Inferior parietal cortex (tissue), 1 donor: ENCODE measurements at regions not wholly inside any gene's neighbourhood (a gene's known extent, or its start where the extent isn't known, plus 50 kb on each side); places are given as distances from the start of the nearest gene placed in this dataset.

Source experiments
- DNase-seq: peaks from one replicate; pipeline ENCODE4 v3.0.0-alpha.2; 2016; ENCODE audit errors: extremely low spot score

- DNase-seq: no peak
Observed at GRCh38 chr11:103530257-103530656, 421.0 kb downstream of the DYNC2H1 start.

- DNase-seq: no peak
Observed at GRCh38 chr11:103532133-103532788, 423.0 kb downstream of the DYNC2H1 start.

- DNase-seq: no peak
Observed at GRCh38 chr11:103534191-103534590, 425.0 kb downstream of the DYNC2H1 start.

- DNase-seq: no peak
Observed at GRCh38 chr11:103534959-103535358, 425.7 kb downstream of the DYNC2H1 start.

GRCh38 chr11:103536335-103536722, 427.1 kb downstream of the DYNC2H1 start:
- DNase-seq: no peak

- peak; percentile 8 for DNase-seq
Observed at GRCh38 chr11:103537904-103538502, 428.8 kb downstream of the DYNC2H1 start.

GRCh38 chr11:103539166-103539565, 429.9 kb downstream of the DYNC2H1 start:
- DNase-seq: no peak

GRCh38 chr11:103541186-103541795, 432.1 kb downstream of the DYNC2H1 start:
- no peak for DNase-seq

- no peak for DNase-seq
Observed at GRCh38 chr11:103542851-103543250, 433.6 kb downstream of the DYNC2H1 start.

GRCh38 chr11:103543456-103543855, 434.2 kb downstream of the DYNC2H1 start:
- no peak for DNase-seq

- no peak for DNase-seq
Observed at GRCh38 chr11:103544874-103545273, 435.6 kb downstream of the DYNC2H1 start.

- no peak for DNase-seq
Observed at GRCh38 chr11:103545551-103545950, 436.3 kb downstream of the DYNC2H1 start.

- DNase-seq: no peak
Observed at GRCh38 chr11:103546236-103546635, 437.0 kb downstream of the DYNC2H1 start.

- no peak for DNase-seq
Observed at GRCh38 chr11:103547024-103547423, 437.8 kb downstream of the DYNC2H1 start.

- no peak for DNase-seq
Observed at GRCh38 chr11:103547691-103548090, 438.5 kb downstream of the DYNC2H1 start.

- no peak for DNase-seq
Observed at GRCh38 chr11:103548838-103549237, 439.6 kb downstream of the DYNC2H1 start.

GRCh38 chr11:103550811-103551210, 441.6 kb downstream of the DYNC2H1 start:
- DNase-seq: no peak

GRCh38 chr11:103552086-103552485, 442.9 kb downstream of the DYNC2H1 start:
- no peak for DNase-seq

- no peak for DNase-seq
Observed at GRCh38 chr11:103556171-103556570, 446.9 kb downstream of the DYNC2H1 start.

- DNase-seq: no peak
Observed at GRCh38 chr11:103566116-103566515, 456.9 kb downstream of the DYNC2H1 start.

GRCh38 chr11:103581760-103582159, 454.7 kb upstream of the DDI1 start:
- DNase-seq: no peak

GRCh38 chr11:103582351-103582909, 454.0 kb upstream of the DDI1 start:
- DNase-seq: no peak

- no peak for DNase-seq
Observed at GRCh38 chr11:103584021-103584420, 452.4 kb upstream of the DDI1 start.
